ENCODE measurements at regions not wholly inside any gene's neighbourhood (a gene's known extent, or its start where the extent isn't known, plus 50 kb on each side); places are given as distances from the start of the nearest gene placed in this dataset.

- CTCF ChIA-PET, result no interaction called here
- POLR2A ChIA-PET, result no interaction called here
- Histone ChIP-seq H3K9me3 (ENCODE audit: control extremely low read depth in 1 of 5, control insufficient read depth in 4 of 5, insufficient read depth in 2 of 5, low read depth in 1 of 5, low read length in 4 of 5) (peaks cover 3 to 15% (median 7%) of the 10 kb centered on the region in 5 experiments), H3K4me1 (ENCODE audit: control extremely low read depth in 1 of 4, control insufficient read depth in 4 of 4, insufficient read depth in 4 of 4, low read length in 3 of 4) (peaks cover 0 to 14% (median 9%) of the 10 kb centered on the region in 4 experiments), H3K27me3 (replicated peaks in 2 of 5; ENCODE audit: control insufficient read depth in 4 of 5, insufficient read depth in 5 of 5, low read length in 4 of 5) (no peaks in the 10 kb centered on the region), H3K36me3 (ENCODE audit: control insufficient read depth in 4 of 4, insufficient read depth in 4 of 4, low read length in 3 of 4) (no peaks in the 10 kb centered on the region), H3K27ac (ENCODE audit: insufficient read depth in 1 of 2, low read depth in 1 of 2, low read length in 2 of 2, poor library complexity in 1 of 2, severe bottlenecking in 2 of 2) (no peak overlapping the region), H3K4me3 (ENCODE audit: control insufficient read depth in 1 of 7, extremely low read depth in 1 of 7, insufficient read depth in 4 of 7, low read depth in 2 of 7, low read length in 6 of 7) (no peak overlapping the region)
- no peak for DNase-seq
- WGBS (ENCODE audit: insufficient coverage), result 100% methylated on average over 2 of the region's 3 CpGs
Measured at GRCh38 chr3:31043184-31043819, 148.8 kb upstream of the GADL1 start.

DNA sequence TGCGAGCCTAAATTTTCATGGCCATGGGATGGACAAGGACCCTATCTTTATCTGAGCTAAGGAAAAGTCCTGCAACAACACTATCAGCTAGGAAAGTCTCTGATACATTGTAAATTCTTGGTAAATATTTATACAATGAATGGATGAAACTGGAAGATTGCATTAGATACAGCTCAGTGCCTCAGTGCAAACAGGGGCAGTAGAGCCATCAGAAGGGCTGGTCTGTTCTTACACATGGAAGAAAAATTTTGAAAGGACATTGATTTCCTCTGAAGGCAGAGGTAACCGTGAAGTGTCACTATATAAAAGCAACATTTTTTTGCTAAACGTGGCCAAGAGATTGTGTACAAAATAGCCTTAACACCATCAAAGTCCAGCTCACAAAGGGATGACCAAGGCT lies 153.2 kb upstream of the GADL1 start:
- Histone ChIP-seq H3K36me3 (ENCODE audit: control insufficient read depth in 4 of 4, insufficient read depth in 4 of 4, low read length in 3 of 4) (no peaks in the 10 kb centered on the region), H3K9me3 (ENCODE audit: control extremely low read depth in 1 of 5, control insufficient read depth in 4 of 5, insufficient read depth in 2 of 5, low read depth in 1 of 5, low read length in 4 of 5) (peaks cover 4 to 10% (median 6%) of the 10 kb centered on the region in 5 experiments), H3K27ac (ENCODE audit: insufficient read depth in 1 of 2, low read depth in 1 of 2, low read length in 2 of 2, poor library complexity in 1 of 2, severe bottlenecking in 2 of 2) (no peak overlapping the region), H3K4me3 (ENCODE audit: control insufficient read depth in 1 of 7, extremely low read depth in 1 of 7, insufficient read depth in 4 of 7, low read depth in 2 of 7, low read length in 6 of 7) (no peak overlapping the region), H3K4me1 (ENCODE audit: control extremely low read depth in 1 of 4, control insufficient read depth in 4 of 4, insufficient read depth in 4 of 4, low read length in 3 of 4) (no peaks in the 10 kb centered on the region), H3K27me3 (replicated peaks in 2 of 5; ENCODE audit: control insufficient read depth in 4 of 5, insufficient read depth in 5 of 5, low read length in 4 of 5) (no peaks in the 10 kb centered on the region)
- 95% methylated on average over 2 of the region's 3 CpGs for WGBS (ENCODE audit: insufficient coverage)
- DNase-seq, result no peak
- POLR2A ChIA-PET, result no interaction called here
- CTCF ChIA-PET, result interaction anchor here (0.8 kb wide), 1 partner anchor 178 kb away, joined by 3 read pairs; no protein-coding TSS in a partner anchor

DNA sequence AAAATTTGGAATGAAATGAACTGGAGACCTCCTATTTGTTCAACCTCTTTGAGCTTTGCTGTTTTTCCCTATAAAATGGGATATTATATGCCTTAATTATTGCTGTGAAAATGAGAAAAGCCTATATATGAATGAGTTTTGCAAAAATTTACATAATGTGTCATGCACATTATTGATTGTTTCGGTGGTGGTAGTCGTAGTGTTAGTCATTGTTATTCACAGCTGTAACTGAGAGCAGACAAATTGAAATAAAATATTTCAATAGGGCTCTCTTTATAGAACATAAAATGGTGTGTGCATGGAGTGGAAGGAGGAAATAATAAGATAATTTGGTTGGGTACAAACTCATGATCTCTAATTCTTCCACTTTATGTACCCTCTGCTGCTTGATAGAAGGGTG lies 153.7 kb upstream of the GADL1 start:
- H3K9me3 ChIP-seq (ENCODE audit: control extremely low read depth in 1 of 5, control insufficient read depth in 4 of 5, insufficient read depth in 2 of 5, low read depth in 1 of 5, low read length in 4 of 5), result peaks cover under 1 to 6% (median under 1%) of the 10 kb centered on the region in 5 experiments
- POLR2A ChIA-PET, result no interaction called here
- CTCF ChIA-PET, result interaction anchor here (0.8 to 1.4 kb wide), 2 partner anchors 14 to 177 kb away, joined by 3 to 4 read pairs; no protein-coding TSS in a partner anchor
- no peaks in the 10 kb centered on the region for H3K27me3 ChIP-seq (replicated peaks in 2 of 5; ENCODE audit: control insufficient read depth in 4 of 5, insufficient read depth in 5 of 5, low read length in 4 of 5)
- no peak overlapping the region for H3K27ac ChIP-seq (ENCODE audit: insufficient read depth in 1 of 2, low read depth in 1 of 2, low read length in 2 of 2, poor library complexity in 1 of 2, severe bottlenecking in 2 of 2)
- no peak overlapping the region for H3K4me3 ChIP-seq (ENCODE audit: control insufficient read depth in 1 of 7, extremely low read depth in 1 of 7, insufficient read depth in 4 of 7, low read depth in 2 of 7, low read length in 6 of 7)
- H3K4me1 ChIP-seq (ENCODE audit: control extremely low read depth in 1 of 4, control insufficient read depth in 4 of 4, insufficient read depth in 4 of 4, low read length in 3 of 4), result no peaks in the 10 kb centered on the region
- no peaks in the 10 kb centered on the region for H3K36me3 ChIP-seq (ENCODE audit: control insufficient read depth in 4 of 4, insufficient read depth in 4 of 4, low read length in 3 of 4)
- no peak for DNase-seq
- WGBS (ENCODE audit: insufficient coverage), result no CpG with 5 or more reads among the region's 2 CpGs

- CTCF ChIA-PET, result no interaction called here
Measured at GRCh38 chr3:31050296-31050695, 155.8 kb upstream of the GADL1 start.

DNA sequence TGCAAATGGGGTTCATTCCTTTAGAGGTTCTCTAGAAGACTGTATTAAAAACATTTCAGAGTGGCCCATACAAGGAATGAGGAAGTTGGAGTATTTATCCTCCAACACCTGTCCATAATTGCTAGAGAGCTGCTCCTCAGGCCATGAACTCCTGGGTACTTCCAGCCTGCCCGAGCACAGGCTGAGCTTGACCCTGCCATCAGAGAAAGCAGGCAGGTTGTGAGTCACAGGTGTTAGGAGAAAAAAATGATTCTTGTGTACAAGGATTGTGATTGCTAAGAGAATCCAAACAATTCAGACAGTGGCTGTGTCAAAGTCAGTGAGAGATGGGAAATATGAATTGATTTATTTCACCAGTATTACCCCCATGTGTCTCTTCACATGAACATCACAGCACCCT lies 156.8 kb upstream of the GADL1 start:
- H3K4me3 ChIP-seq (ENCODE audit: control insufficient read depth in 1 of 7, extremely low read depth in 1 of 7, insufficient read depth in 4 of 7, low read depth in 2 of 7, low read length in 6 of 7), result no peak overlapping the region
- no peaks in the 10 kb centered on the region for H3K4me1 ChIP-seq (ENCODE audit: control extremely low read depth in 1 of 4, control insufficient read depth in 4 of 4, insufficient read depth in 4 of 4, low read length in 3 of 4)
- ChIA-PET CTCF (no interaction called here), POLR2A (no interaction called here)
- H3K27ac ChIP-seq (ENCODE audit: insufficient read depth in 1 of 2, low read depth in 1 of 2, low read length in 2 of 2, poor library complexity in 1 of 2, severe bottlenecking in 2 of 2), result no peak overlapping the region
- WGBS (ENCODE audit: insufficient coverage), result 82% methylated on average over 1 of the region's 1 CpG
- H3K9me3 ChIP-seq (ENCODE audit: control extremely low read depth in 1 of 5, control insufficient read depth in 4 of 5, insufficient read depth in 2 of 5, low read depth in 1 of 5, low read length in 4 of 5), result peaks cover 0 to 5% (median 3%) of the 10 kb centered on the region in 5 experiments
- H3K36me3 ChIP-seq (ENCODE audit: control insufficient read depth in 4 of 4, insufficient read depth in 4 of 4, low read length in 3 of 4), result no peaks in the 10 kb centered on the region
- no peaks in the 10 kb centered on the region for H3K27me3 ChIP-seq (replicated peaks in 2 of 5; ENCODE audit: control insufficient read depth in 4 of 5, insufficient read depth in 5 of 5, low read length in 4 of 5)
- DNase-seq, result no peak

More at GRCh38 chr3:31050296-31050695, 155.8 kb upstream of the GADL1 start:
- Histone ChIP-seq H3K27me3 (replicated peaks in 2 of 5; ENCODE audit: control insufficient read depth in 4 of 5, insufficient read depth in 5 of 5, low read length in 4 of 5) (no peaks in the 10 kb centered on the region), H3K4me1 (ENCODE audit: control extremely low read depth in 1 of 4, control insufficient read depth in 4 of 4, insufficient read depth in 4 of 4, low read length in 3 of 4) (no peaks in the 10 kb centered on the region), H3K9me3 (ENCODE audit: control extremely low read depth in 1 of 5, control insufficient read depth in 4 of 5, insufficient read depth in 2 of 5, low read depth in 1 of 5, low read length in 4 of 5) (peaks cover 0 to 3% (median 0%) of the 10 kb centered on the region in 5 experiments), H3K4me3 (ENCODE audit: control insufficient read depth in 1 of 7, extremely low read depth in 1 of 7, insufficient read depth in 4 of 7, low read depth in 2 of 7, low read length in 6 of 7) (no peak overlapping the region), H3K27ac (ENCODE audit: insufficient read depth in 1 of 2, low read depth in 1 of 2, low read length in 2 of 2, poor library complexity in 1 of 2, severe bottlenecking in 2 of 2) (no peak overlapping the region), H3K36me3 (ENCODE audit: control insufficient read depth in 4 of 4, insufficient read depth in 4 of 4, low read length in 3 of 4) (no peaks in the 10 kb centered on the region)
- POLR2A ChIA-PET, result no interaction called here
- DNase-seq, result no peak

GRCh38 chr3:31053299-31053698 lies 158.8 kb upstream of the GADL1 start:
- WGBS (ENCODE audit: insufficient coverage), result no CpG with 5 or more reads among the region's 1 CpG
- Histone ChIP-seq H3K27ac (ENCODE audit: insufficient read depth in 1 of 2, low read depth in 1 of 2, low read length in 2 of 2, poor library complexity in 1 of 2, severe bottlenecking in 2 of 2) (no peak overlapping the region), H3K27me3 (replicated peaks in 2 of 5; ENCODE audit: control insufficient read depth in 4 of 5, insufficient read depth in 5 of 5, low read length in 4 of 5) (no peaks in the 10 kb centered on the region), H3K36me3 (ENCODE audit: control insufficient read depth in 4 of 4, insufficient read depth in 4 of 4, low read length in 3 of 4) (no peaks in the 10 kb centered on the region), H3K4me1 (ENCODE audit: control extremely low read depth in 1 of 4, control insufficient read depth in 4 of 4, insufficient read depth in 4 of 4, low read length in 3 of 4) (no peaks in the 10 kb centered on the region), H3K4me3 (ENCODE audit: control insufficient read depth in 1 of 7, extremely low read depth in 1 of 7, insufficient read depth in 4 of 7, low read depth in 2 of 7, low read length in 6 of 7) (no peak overlapping the region), H3K9me3 (ENCODE audit: control extremely low read depth in 1 of 5, control insufficient read depth in 4 of 5, insufficient read depth in 2 of 5, low read depth in 1 of 5, low read length in 4 of 5) (peaks cover 0 to 5% (median 3%) of the 10 kb centered on the region in 5 experiments)
- CTCF ChIA-PET, result interaction anchor here (0.6 kb wide), 1 partner anchor 24 kb away, joined by 3 read pairs; no protein-coding TSS in a partner anchor
- POLR2A ChIA-PET, result no interaction called here
- no peak for DNase-seq

- Histone ChIP-seq H3K36me3 (ENCODE audit: control insufficient read depth in 4 of 4, insufficient read depth in 4 of 4, low read length in 3 of 4) (no peaks in the 10 kb centered on the region), H3K9me3 (ENCODE audit: control extremely low read depth in 1 of 5, control insufficient read depth in 4 of 5, insufficient read depth in 2 of 5, low read depth in 1 of 5, low read length in 4 of 5) (peaks cover 0 to 6% (median 3%) of the 10 kb centered on the region in 5 experiments), H3K4me3 (ENCODE audit: control insufficient read depth in 1 of 7, extremely low read depth in 1 of 7, insufficient read depth in 4 of 7, low read depth in 2 of 7, low read length in 6 of 7) (no peak overlapping the region), H3K27ac (ENCODE audit: insufficient read depth in 1 of 2, low read depth in 1 of 2, low read length in 2 of 2, poor library complexity in 1 of 2, severe bottlenecking in 2 of 2) (no peak overlapping the region), H3K27me3 (replicated peaks in 2 of 5; ENCODE audit: control insufficient read depth in 4 of 5, insufficient read depth in 5 of 5, low read length in 4 of 5) (no peaks in the 10 kb centered on the region), H3K4me1 (ENCODE audit: control extremely low read depth in 1 of 4, control insufficient read depth in 4 of 4, insufficient read depth in 4 of 4, low read length in 3 of 4) (no peaks in the 10 kb centered on the region)
- POLR2A ChIA-PET, result no interaction called here
- no peak for DNase-seq
- CTCF ChIA-PET, result no interaction called here
- WGBS (ENCODE audit: insufficient coverage), result 100% methylated on average over 2 of the region's 6 CpGs
Measured at GRCh38 chr3:31054032-31054431, 159.6 kb upstream of the GADL1 start.
